OCI-LY3 (cell line): ENCODE measurements at regions not wholly inside any gene's neighbourhood (a gene's known extent, or its start where the extent isn't known, plus 50 kb on each side); places are given as distances from the start of the nearest gene placed in this dataset.
"Not testable (repeated sequence)": the region's sequence is repeated elsewhere in the genome, so short reads cannot be mapped to it uniquely, and the experiment has no call there.

ENCODE experiments used
- H2AFZ ChIP-seq: fragments of 200-600, 300-600 bp; shearing (Covaris generic); 2 replicates; pipeline ENCODE4 v1.6.0; 2014; ENCODE audit warnings: antibody characterized with exemption, low read depth, low read length
- H3K27ac ChIP-seq: fragments of 200-600, 300-600 bp; sonication (generic); 2 replicates; pipeline ENCODE4 v1.5.1; 2014; ENCODE audit warnings: mild to moderate bottlenecking, low read length, moderate library complexity, mixed read lengths
- H3K27me3 ChIP-seq: fragments of 200-600, 300-600 bp; sonication (generic); 2 replicates; pipeline ENCODE4 v1.6.1; 2014; ENCODE audit warnings: low read depth, low read length, mixed read lengths
- H3K36me3 ChIP-seq: fragments of 200-600, 300-600 bp; sonication (generic); replicated peaks from 2 replicates; pipeline ENCODE3; 2014; ENCODE audit warnings: low read depth, low read length, mixed read lengths
- H3K4me1 ChIP-seq: fragments of 300-600, 200-600 bp; sonication (generic); 2 replicates; pipeline ENCODE4 v1.6.1; 2014; ENCODE audit warnings: low read length, mixed read lengths
- H3K4me2 ChIP-seq: fragments of 200-600, 300-600 bp; sonication (generic); 2 replicates; pipeline ENCODE4 v1.6.1; 2014; ENCODE audit warnings: low read length, mixed read lengths
- H3K4me3 ChIP-seq: fragments of 300-600, 200-600 bp; sonication (generic); 2 replicates; pipeline ENCODE4 v1.5.1; 2014; ENCODE audit warnings: antibody characterized with exemption, mild to moderate bottlenecking, low read length, moderate library complexity
- H3K79me2 ChIP-seq: fragments of 300-600, 200-600 bp; shearing (Covaris generic); 2 replicates; pipeline ENCODE4 v1.6.1; 2014; ENCODE audit warnings: mild to moderate bottlenecking, low read length, mixed read lengths
- H3K9ac ChIP-seq: fragments of 300-600, 200-600 bp; shearing (Covaris generic); 2 replicates; pipeline ENCODE4 v1.6.0; 2014; ENCODE audit warnings: mild to moderate bottlenecking, low read length, moderate library complexity
- H3K9me3 ChIP-seq: fragments of 200-600, 300-600 bp; shearing (Covaris generic); 2 replicates; pipeline ENCODE4 v1.6.1; 2014; ENCODE audit warnings: low read length, mixed read lengths; ENCODE audit not compliant: insufficient read depth
- H4K20me1 ChIP-seq: fragments of 200-600, 300-600 bp; sonication (generic); 2 replicates; pipeline ENCODE4 v1.6.1; 2016; ENCODE audit warnings: low read length, mixed read lengths; ENCODE audit not compliant: insufficient read depth
- CTCF ChIP-seq: fragments of 200-600, 300-600 bp; sonication (generic); IDR thresholded peaks from 2 replicates; pipeline ENCODE4 v1.5.1; 2014; ENCODE audit warnings: antibody characterized with exemption, low read length, low read depth
- EZH2phosphoT487 ChIP-seq: fragments of 200-600 bp; shearing (Covaris generic); IDR thresholded peaks from 2 replicates; pipeline ENCODE4 v1.6.1; 2018; ENCODE audit warnings: antibody characterized with exemption, mixed run types, low read depth

GRCh38 chr7:83820641-83821040 is 171.7 kb upstream of the SEMA3E start:
- no peaks in the 10 kb centered on the region for H3K79me2 ChIP-seq
- H3K9ac ChIP-seq: no peak overlapping the region
- H2AFZ ChIP-seq: no peak overlapping the region; the same call in 1 of the 2 replicates
- H3K4me2 ChIP-seq: no peak overlapping the region
- no peak for TF ChIP-seq EZH2phosphoT487
- no peak for TF ChIP-seq CTCF
- no peaks in the 10 kb centered on the region for H3K9me3 ChIP-seq
- H3K36me3 ChIP-seq: peaks cover 4% of the 10 kb centered on the region
- no peak overlapping the region for H3K27ac ChIP-seq
- no peaks in the 10 kb centered on the region for H3K27me3 ChIP-seq
- H3K4me3 ChIP-seq: no peak overlapping the region
- H3K4me1 ChIP-seq: no peaks in the 10 kb centered on the region
- no peaks in the 10 kb centered on the region for H4K20me1 ChIP-seq

- H3K27ac ChIP-seq: no peak overlapping the region
- peaks cover 4% of the 10 kb centered on the region for H3K36me3 ChIP-seq
- H3K9me3 ChIP-seq: no peaks in the 10 kb centered on the region
- no peaks in the 10 kb centered on the region for H3K4me1 ChIP-seq
- no peak overlapping the region for H2AFZ ChIP-seq
- no peaks in the 10 kb centered on the region for H3K27me3 ChIP-seq
- no peak overlapping the region for H3K4me2 ChIP-seq
- no peak for TF ChIP-seq EZH2phosphoT487
- TF ChIP-seq CTCF: 0 out of 2 replicates have a peak, but pooled peaks have one; percentile 4
- H3K9ac ChIP-seq: no peak overlapping the region
- no peak overlapping the region for H3K4me3 ChIP-seq
- no peaks in the 10 kb centered on the region for H4K20me1 ChIP-seq
- no peaks in the 10 kb centered on the region for H3K79me2 ChIP-seq
These were observed 171.0 kb upstream of the SEMA3E start for GRCh38 chr7:83819911-83820310.

DNA sequence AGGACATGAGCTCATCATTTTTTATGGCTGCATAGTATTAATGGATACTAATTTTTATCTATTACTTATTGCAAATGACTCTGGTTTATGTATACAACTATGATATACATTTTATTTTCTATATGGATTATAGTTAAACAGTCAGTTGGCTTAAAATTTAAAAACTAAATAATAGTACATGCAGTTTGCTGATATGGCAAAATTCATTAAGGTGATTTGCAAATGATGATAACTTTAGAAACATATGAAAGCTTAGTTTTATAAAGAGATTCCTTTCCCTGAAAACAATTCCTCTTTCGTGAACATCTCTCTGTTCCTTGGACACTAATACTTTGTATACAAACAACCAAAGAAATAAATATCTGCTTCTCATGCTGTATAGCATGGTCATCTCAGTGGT is 165.5 kb upstream of the SEMA3E start:
- no peaks in the 10 kb centered on the region for H3K4me1 ChIP-seq

DNA sequence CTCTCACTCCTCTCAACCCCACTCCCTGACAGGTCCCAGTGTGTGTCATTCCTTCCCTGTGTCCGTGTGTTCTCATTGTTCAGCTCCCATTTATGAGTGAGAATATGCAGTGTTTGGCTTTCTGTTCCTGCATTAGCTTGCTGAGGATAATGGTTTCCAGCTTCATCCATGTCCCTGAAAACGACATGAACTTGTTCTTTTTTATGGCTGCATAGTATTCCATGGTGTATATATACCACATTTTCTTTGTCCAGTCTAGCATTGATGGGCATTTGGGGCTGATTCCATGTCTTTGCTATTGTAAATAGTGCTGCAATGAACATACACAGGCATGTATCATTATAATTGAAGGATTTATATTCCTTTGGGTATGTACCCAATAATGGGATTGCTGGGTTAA is 163.6 kb upstream of the SEMA3E start:
- not testable (repeated sequence) for H3K36me3 ChIP-seq, H2AFZ ChIP-seq, H3K79me2 ChIP-seq, H3K27ac ChIP-seq, H3K4me2 ChIP-seq, H3K27me3 ChIP-seq, H3K9me3 ChIP-seq, H3K4me1 ChIP-seq, H4K20me1 ChIP-seq, H3K9ac ChIP-seq, H3K4me3 ChIP-seq

More for the DNA sequence above, 165.5 kb upstream of the SEMA3E start:
- TF ChIP-seq CTCF: no peak
- no peak for TF ChIP-seq EZH2phosphoT487
- no peak overlapping the region for H3K9ac ChIP-seq
- no peak overlapping the region for H3K4me3 ChIP-seq
- H3K27ac ChIP-seq: no peak overlapping the region
- H3K27me3 ChIP-seq: no peaks in the 10 kb centered on the region
- H3K9me3 ChIP-seq: no peaks in the 10 kb centered on the region
- no peaks in the 10 kb centered on the region for H4K20me1 ChIP-seq
- no peak overlapping the region for H2AFZ ChIP-seq
- no peak overlapping the region for H3K4me2 ChIP-seq
- no peaks in the 10 kb centered on the region for H3K79me2 ChIP-seq
- peaks cover 4% of the 10 kb centered on the region for H3K36me3 ChIP-seq

DNA sequence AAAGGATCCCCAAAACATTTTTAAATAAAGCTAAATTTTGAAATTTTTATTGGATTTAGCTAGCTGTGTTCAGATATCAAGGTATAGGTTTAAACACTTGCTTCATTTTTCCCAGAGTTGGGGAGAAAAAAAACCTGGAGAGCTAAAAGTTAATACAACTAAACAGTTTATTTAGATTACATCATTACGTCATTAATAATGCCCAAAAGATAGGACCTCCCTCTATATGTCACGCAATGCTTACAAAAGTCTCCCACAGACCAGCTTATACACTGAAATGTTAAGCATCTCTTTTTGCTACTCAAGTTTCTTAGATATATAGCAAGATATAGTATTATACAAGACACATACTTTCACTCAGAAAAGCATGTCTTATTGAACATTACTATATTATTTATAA is 160.0 kb upstream of the SEMA3E start:
- Histone ChIP-seq H3K4me3 (no peak overlapping the region), H3K36me3 (no peaks in the 10 kb centered on the region), H2AFZ (no peak overlapping the region), H3K4me2 (no peak overlapping the region), H3K9me3 (no peaks in the 10 kb centered on the region), H3K27me3 (no peaks in the 10 kb centered on the region), H3K79me2 (no peaks in the 10 kb centered on the region), H4K20me1 (no peaks in the 10 kb centered on the region), H3K9ac (no peak overlapping the region), H3K4me1 (no peaks in the 10 kb centered on the region), H3K27ac (no peak overlapping the region)
- no peak for TF ChIP-seq CTCF
- TF ChIP-seq EZH2phosphoT487: no peak
